Upper lobe of left lung (tissue), 6 donors: ENCODE measurements at regions not wholly inside any gene's neighbourhood (a gene's known extent, or its start where the extent isn't known, plus 50 kb on each side); places are given as distances from the start of the nearest gene placed in this dataset.
"Not testable (repeated sequence)": the region's sequence is repeated elsewhere in the genome, so short reads cannot be mapped to it uniquely, and the experiment has no call there.

ENCODE experiments used
- ATAC-seq, 2 donors: fragments of 200-7000 bp; cut with Tn5 transposase; one replicate each; pipeline ENCODE4 v1.9.1; 2022; ENCODE audit warnings: mild to moderate bottlenecking in 2 of 2, moderate library complexity in 2 of 2; ENCODE audit not compliant: low FRiP score in 2 of 2
- DNase-seq, 2 donors: peaks; one replicate each; pipeline ENCODE4 v3.0.0-alpha.2; 2019 to 2020
- H3K27ac ChIP-seq, 4 donors: fragments of 200-600 bp; sonication (generic); one replicate each; pipeline ENCODE4 v1.5.1; 2016 to 2019
- H3K27me3 ChIP-seq, 4 donors: fragments of 200-600 bp; sonication (generic); one replicate each; pipeline ENCODE4 v1.5.1; 2017 to 2019
- H3K36me3 ChIP-seq, 4 donors: fragments of 200-600 bp; sonication (generic); one replicate each; pipeline ENCODE4 v1.5.1; 2016 to 2019
- H3K4me1 ChIP-seq, 4 donors: fragments of 200-600 bp; sonication (generic); one replicate each; pipeline ENCODE4 v1.5.1; 2018 to 2019
- H3K4me3 ChIP-seq, 4 donors: fragments of 200-600 bp; sonication (generic); one replicate each; pipeline ENCODE4 v1.5.1; 2017 to 2019; ENCODE audit warnings: mild to moderate bottlenecking in 2 of 4, moderate library complexity in 1 of 4
- H3K9me3 ChIP-seq, 4 donors: fragments of 200-600 bp; sonication (generic); one replicate each; pipeline ENCODE4 v1.5.1; 2018 to 2019
- POLR2A ChIP-seq, 4 donors: fragments of 450-650 bp; IDR thresholded peaks; one replicate each; pipeline ENCODE4 v1.5.1; 2016 to 2017; ENCODE audit warnings: antibody characterized with exemption in 4 of 4, mild to moderate bottlenecking in 2 of 4
- POLR2AphosphoS5 ChIP-seq, 2 donors: sonication (generic); formaldehyde crosslinking; IDR thresholded peaks; one replicate each; pipeline ENCODE4 v1.5.1; 2017; ENCODE audit warnings: antibody characterized with exemption in 2 of 2
- WGBS, 2 donors: methylation state at CpG; one replicate each; pipeline ENCODE4 v1.1.5; 2017 to 2018; 5-methylcytosine and 5-hydroxymethylcytosine counted together
- donor health status: DM: no; HTN: no; CAD: no; lungs with moderate emphysema.
- donor health status: DM: no; HTN: yes; CAD: no; lungs with severe emphysema.

- H3K9me3 ChIP-seq, H3K4me1 ChIP-seq, H3K27me3 ChIP-seq, DNase-seq, H3K27ac ChIP-seq, H3K36me3 ChIP-seq, H3K4me3 ChIP-seq, ATAC-seq: not testable (repeated sequence)
- no CpG with 5 or more reads among the region's 4 CpGs for WGBS, 2 donors
Measured at GRCh38 chr7:73161727-73162126, 75.9 kb upstream of the SPDYE9 start.

GRCh38 chr7:73157169-73157661, 71.4 kb upstream of the SPDYE9 start:
- WGBS, 2 donors = no CpG with 5 or more reads among the region's 9 CpGs
- not testable (repeated sequence) for ATAC-seq

GRCh38 chr7:73156510-73157168, 70.8 kb upstream of the SPDYE9 start:
- 23 to 36% methylated on average over 5 to 8 of the region's 17 CpGs for WGBS, 2 donors
- not testable (repeated sequence) for H3K4me1 ChIP-seq, H3K27ac ChIP-seq, H3K27me3 ChIP-seq, H3K4me3 ChIP-seq, H3K36me3 ChIP-seq, DNase-seq, ATAC-seq, H3K9me3 ChIP-seq

More at GRCh38 chr7:73157169-73157661, 71.4 kb upstream of the SPDYE9 start:
- not testable (repeated sequence) for H3K9me3 ChIP-seq, H3K27ac ChIP-seq, DNase-seq, H3K36me3 ChIP-seq, H3K4me3 ChIP-seq, H3K27me3 ChIP-seq, H3K4me1 ChIP-seq

GRCh38 chr7:73154586-73155038, 68.8 kb upstream of the SPDYE9 start:
- no CpG with 5 or more reads among the region's 48 CpGs for WGBS, 2 donors
- peak overlapping the region in 1 of 4 donors; percentile 77 for H3K27ac ChIP-seq
- TF ChIP-seq POLR2AphosphoS5 (IDR thresholded peaks at IDR 0.05) (peak in 1 of 2 donors; percentile 16), POLR2A (IDR thresholded peaks at IDR 0.05) (peak in 1 of 4 donors; percentile 58)

GRCh38 chr7:73153921-73154585, 68.2 kb upstream of the SPDYE9 start:
- 8 to 35% methylated on average over 2 to 10 of the region's 23 CpGs for WGBS, 2 donors
- H3K36me3 ChIP-seq, H3K27ac ChIP-seq, H3K4me1 ChIP-seq, H3K27me3 ChIP-seq, DNase-seq, H3K9me3 ChIP-seq: not testable (repeated sequence)
- peak overlapping the region in 3 of 4 donors; percentile 48 to 50 (median 49) for H3K4me3 ChIP-seq
- ATAC-seq = peak; percentile 4 to 33

More at GRCh38 chr7:73154586-73155038, 68.8 kb upstream of the SPDYE9 start:
- H3K9me3 ChIP-seq, H3K27me3 ChIP-seq, H3K4me1 ChIP-seq, H3K36me3 ChIP-seq: not testable (repeated sequence)
- DNase-seq = peak; percentile 87 to 96
- peak overlapping the region in 3 of 4 donors; percentile 48 to 50 (median 49) for H3K4me3 ChIP-seq
- peak; percentile 91 to 97 for ATAC-seq

GRCh38 chr7:73148570-73148969, 62.7 kb upstream of the SPDYE9 start:
- ATAC-seq, H3K27ac ChIP-seq, H3K9me3 ChIP-seq, DNase-seq, H3K4me1 ChIP-seq, H3K27me3 ChIP-seq, H3K4me3 ChIP-seq, H3K36me3 ChIP-seq: not testable (repeated sequence)
- WGBS, 2 donors = no CpG with 5 or more reads among the region's 2 CpGs

- not testable (repeated sequence) for H3K27ac ChIP-seq, H3K36me3 ChIP-seq, H3K27me3 ChIP-seq, DNase-seq, H3K4me1 ChIP-seq, H3K4me3 ChIP-seq, ATAC-seq, H3K9me3 ChIP-seq
- 100% methylated on average over 2 of the region's 6 CpGs; no CpG with 5 or more reads in 1 of the 2 donors for WGBS, 2 donors
Measured at GRCh38 chr7:73147681-73148080, 61.8 kb upstream of the SPDYE9 start.

GRCh38 chr7:73143993-73144392, 58.2 kb upstream of the SPDYE9 start:
- H3K27ac ChIP-seq, DNase-seq, H3K4me3 ChIP-seq, H3K4me1 ChIP-seq, H3K36me3 ChIP-seq, H3K27me3 ChIP-seq, H3K9me3 ChIP-seq, ATAC-seq: not testable (repeated sequence)
- 80% methylated on average over 1 of the region's 8 CpGs; no CpG with 5 or more reads in 1 of the 2 donors for WGBS, 2 donors

GRCh38 chr7:73137922-73138321, 52.1 kb upstream of the SPDYE9 start:
- not testable (repeated sequence) for H3K27me3 ChIP-seq, H3K4me3 ChIP-seq, H3K4me1 ChIP-seq, H3K36me3 ChIP-seq, DNase-seq, H3K27ac ChIP-seq, H3K9me3 ChIP-seq, ATAC-seq
- 83% methylated on average over 1 of the region's 3 CpGs; no CpG with 5 or more reads in 1 of the 2 donors for WGBS, 2 donors
